GM21576 (cell line): ENCODE measurements at regions not wholly inside any gene's neighbourhood (a gene's known extent, or its start where the extent isn't known, plus 50 kb on each side); places are given as distances from the start of the nearest gene placed in this dataset.
"Not testable (repeated sequence)": the region's sequence is repeated elsewhere in the genome, so short reads cannot be mapped to it uniquely, and the experiment has no call there.

Experiments
- ATAC-seq: cut with Tn5 transposase; IDR thresholded peaks from one replicate; pipeline ENCODE4 v1.9.1; 2021; ENCODE audit warnings: mild to moderate bottlenecking, moderate library complexity; ENCODE audit not compliant: unreplicated experiment

- ATAC-seq, result no peak
Measured at GRCh38 chr1:221023482-221023881, 144.2 kb downstream of the HLX start.

- no peak for ATAC-seq
Measured at GRCh38 chr1:221025501-221025900, 146.3 kb downstream of the HLX start.

- no peak for ATAC-seq
Measured at GRCh38 chr1:221025956-221026355, 146.7 kb downstream of the HLX start.

- ATAC-seq, result no peak
Measured at GRCh38 chr1:221029981-221030649, 150.9 kb downstream of the HLX start.

- no peak for ATAC-seq
Measured at GRCh38 chr1:221030990-221031389, 151.7 kb downstream of the HLX start.

- ATAC-seq, result no peak
Measured at GRCh38 chr1:221031458-221032203, 152.4 kb downstream of the HLX start.

GRCh38 chr1:221032204-221032585 is 153.0 kb downstream of the HLX start:
- ATAC-seq, result no peak

- ATAC-seq, result no peak
Measured at GRCh38 chr1:221032637-221033280, 153.5 kb downstream of the HLX start.

- no peak for ATAC-seq
Measured at GRCh38 chr1:221035662-221036153, 156.5 kb downstream of the HLX start.

- ATAC-seq, result no peak
Measured at GRCh38 chr1:221039616-221040015, 160.4 kb downstream of the HLX start.

- no peak for ATAC-seq
Measured at GRCh38 chr1:221040101-221040500, 160.9 kb downstream of the HLX start.

GRCh38 chr1:221040691-221041285 is 161.5 kb downstream of the HLX start:
- ATAC-seq, result no peak

- no peak for ATAC-seq
Measured at GRCh38 chr1:221044538-221044937, 165.3 kb downstream of the HLX start.

- ATAC-seq, result no peak
Measured at GRCh38 chr1:221045151-221045550, 165.9 kb downstream of the HLX start.

- peak; percentile 92 for ATAC-seq
Measured at GRCh38 chr1:221045842-221046831, 166.9 kb downstream of the HLX start.

GRCh38 chr1:221051391-221051790 is 172.1 kb downstream of the HLX start:
- not testable (repeated sequence) for ATAC-seq

- no peak for ATAC-seq
Measured at GRCh38 chr1:221053889-221054288, 174.6 kb downstream of the HLX start.

- no peak for ATAC-seq
Measured at GRCh38 chr1:221059506-221059905, 180.3 kb downstream of the HLX start.

- ATAC-seq, result no peak
Measured at GRCh38 chr1:221063651-221064050, 184.4 kb downstream of the HLX start.

GRCh38 chr1:221066351-221067001 is 187.2 kb downstream of the HLX start:
- ATAC-seq, result no peak
